Mesothelial cell of epicardium (in vitro differentiated cells): ENCODE measurements at regions not wholly inside any gene's neighbourhood (a gene's known extent, or its start where the extent isn't known, plus 50 kb on each side); places are given as distances from the start of the nearest gene placed in this dataset.

Experiments
- DNase-seq, 2 experiments: peaks; one replicate each; pipeline ENCODE4 v3.0.0; 2021; ENCODE audit warnings: low spot score in 2 of 2; ENCODE audit not compliant: unreplicated experiment in 2 of 2
- H3K27ac Mint-ChIP-seq: 2 replicates; pipeline ENCODE4 v1.8.0; 2021; ENCODE audit warnings: mixed read lengths
- H3K27me3 Mint-ChIP-seq: 2 replicates; pipeline ENCODE4 v1.8.0; 2021; ENCODE audit warnings: low read depth, mixed read lengths
- H3K36me3 Mint-ChIP-seq: 2 replicates; pipeline ENCODE4 v1.8.0; 2021; ENCODE audit warnings: mixed read lengths
- H3K4me1 Mint-ChIP-seq: 2 replicates; pipeline ENCODE4 v1.8.0; 2021; ENCODE audit warnings: mixed read lengths
- H3K4me3 Mint-ChIP-seq: 2 replicates; pipeline ENCODE4 v1.8.0; 2021; ENCODE audit warnings: mild to moderate bottlenecking, moderate library complexity, mixed read lengths
- H3K9me3 Mint-ChIP-seq: 2 replicates; pipeline ENCODE4 v1.8.0; 2021; ENCODE audit warnings: mixed read lengths
- CTCF ChIP-seq: fragments of 200-600 bp; sonication (generic); IDR thresholded peaks from one replicate; pipeline ENCODE4 v1.5.0; 2021; ENCODE audit warnings: antibody characterized with exemption; ENCODE audit not compliant: unreplicated experiment

GRCh38 chr3:4225005-4225471 is 78.1 kb upstream of the SETMAR start:
- peaks cover 8% of the 10 kb centered on the region for H3K27me3 Mint-ChIP-seq
- H3K9me3 Mint-ChIP-seq, result no peaks in the 10 kb centered on the region
- H3K4me1 Mint-ChIP-seq, result peaks cover 14% of the 10 kb centered on the region
- no peak overlapping the region for H3K27ac Mint-ChIP-seq
- H3K36me3 Mint-ChIP-seq, result no peaks in the 10 kb centered on the region
- TF ChIP-seq CTCF, result no peak
- no peak overlapping the region for H3K4me3 Mint-ChIP-seq
- DNase-seq, result no peak

- no peak for DNase-seq
- Mint-ChIP-seq H3K4me3 (no peak overlapping the region), H3K4me1 (no peaks in the 10 kb centered on the region), H3K27ac (no peak overlapping the region), H3K36me3 (no peaks in the 10 kb centered on the region), H3K27me3 (peaks cover 22% of the 10 kb centered on the region), H3K9me3 (no peaks in the 10 kb centered on the region)
- TF ChIP-seq CTCF, result no peak
Observed at GRCh38 chr3:4228295-4228694, 74.9 kb upstream of the SETMAR start.

- H3K4me1 Mint-ChIP-seq, result no peaks in the 10 kb centered on the region
- peaks cover 26% of the 10 kb centered on the region for H3K27me3 Mint-ChIP-seq
- H3K36me3 Mint-ChIP-seq, result no peaks in the 10 kb centered on the region
- H3K27ac Mint-ChIP-seq, result no peak overlapping the region
- no peak overlapping the region for H3K4me3 Mint-ChIP-seq
- no peaks in the 10 kb centered on the region for H3K9me3 Mint-ChIP-seq
- DNase-seq, result no peak
- no peak for TF ChIP-seq CTCF
Observed at GRCh38 chr3:4231041-4231440, 72.1 kb upstream of the SETMAR start.

- Mint-ChIP-seq H3K4me3 (no peak overlapping the region), H3K27ac (no peak overlapping the region), H3K9me3 (peaks cover 7% of the 10 kb centered on the region)
Observed at GRCh38 chr3:4232798-4233197, 70.4 kb upstream of the SETMAR start.

GRCh38 chr3:4233488-4233887 is 69.7 kb upstream of the SETMAR start:
- peaks cover 14% of the 10 kb centered on the region for H3K9me3 Mint-ChIP-seq
- no peak overlapping the region for H3K4me3 Mint-ChIP-seq
- H3K4me1 Mint-ChIP-seq, result no peaks in the 10 kb centered on the region
- no peak for TF ChIP-seq CTCF
- peaks cover 25% of the 10 kb centered on the region for H3K27me3 Mint-ChIP-seq
- DNase-seq, result no peak
- H3K27ac Mint-ChIP-seq, result no peak overlapping the region
- no peaks in the 10 kb centered on the region for H3K36me3 Mint-ChIP-seq

More at GRCh38 chr3:4232798-4233197, 70.4 kb upstream of the SETMAR start:
- no peaks in the 10 kb centered on the region for H3K36me3 Mint-ChIP-seq
- no peak for TF ChIP-seq CTCF
- no peak for DNase-seq
- no peaks in the 10 kb centered on the region for H3K4me1 Mint-ChIP-seq
- H3K27me3 Mint-ChIP-seq, result peaks cover 26% of the 10 kb centered on the region

GRCh38 chr3:4234889-4235288 is 68.3 kb upstream of the SETMAR start:
- H3K27me3 Mint-ChIP-seq, result peaks cover 20% of the 10 kb centered on the region

More at GRCh38 chr3:4234889-4235288, 68.3 kb upstream of the SETMAR start:
- Mint-ChIP-seq H3K9me3 (peaks cover 20% of the 10 kb centered on the region), H3K36me3 (no peaks in the 10 kb centered on the region), H3K4me1 (no peaks in the 10 kb centered on the region), H3K27ac (no peak overlapping the region), H3K4me3 (no peak overlapping the region)
- DNase-seq, result no peak
- TF ChIP-seq CTCF, result no peak
